ENCODE measurements at regions not wholly inside any gene's neighbourhood (a gene's known extent, or its start where the extent isn't known, plus 50 kb on each side); places are given as distances from the start of the nearest gene placed in this dataset.

GRCh38 chr16:5502944-5503343 is 405.3 kb upstream of the EEF2KMT start:
- TF ChIP-seq POLR2AphosphoS5 (IDR thresholded peaks at IDR 0.05; ENCODE audit: low read depth) (no peak), REST (IDR thresholded peaks at IDR 0.05; ENCODE audit: unreplicated experiment) (no peak)
